SU-DHL-6 (cell line): ENCODE measurements at regions not wholly inside any gene's neighbourhood (a gene's known extent, or its start where the extent isn't known, plus 50 kb on each side); places are given as distances from the start of the nearest gene placed in this dataset.

ENCODE experiments used
- H2AFZ ChIP-seq: fragments of 200-600 bp; sonication (generic); 2 replicates; pipeline ENCODE4 v1.6.1; 2014; ENCODE audit warnings: low read depth, mild to moderate bottlenecking, moderate library complexity, mixed read lengths, antibody characterized with exemption, low read length; ENCODE audit not compliant: severe bottlenecking
- H3F3A ChIP-seq: fragments of 200-600 bp; shearing (Covaris generic); 2 replicates; pipeline ENCODE4 v1.6.0; 2016; ENCODE audit warnings: antibody characterized with exemption, mild to moderate bottlenecking; ENCODE audit not compliant: insufficient read depth
- H3K27ac ChIP-seq: fragments of 200-600 bp; sonication (generic); 2 replicates; pipeline ENCODE4 v1.5.1; 2016; ENCODE audit warnings: low read depth, mild to moderate bottlenecking, low read length, moderate library complexity, mixed read lengths
- H3K27me3 ChIP-seq: fragments of 200-600 bp; sonication (generic), shearing (Covaris generic); 2 replicates; pipeline ENCODE4 v1.6.0; 2014; ENCODE audit warnings: mild to moderate bottlenecking, low read length
- H3K36me3 ChIP-seq: fragments of 200-600 bp; sonication (generic); 2 replicates; pipeline ENCODE4 v1.6.1; 2014; ENCODE audit warnings: mild to moderate bottlenecking, low read length, mixed read lengths
- H3K4me2 ChIP-seq: fragments of 300-600, 200-600 bp; shearing (Covaris generic), sonication (generic); 2 replicates; pipeline ENCODE4 v1.6.0; 2014; ENCODE audit warnings: low read length, low read depth, mild to moderate bottlenecking; ENCODE audit not compliant: poor library complexity, severe bottlenecking
- H3K4me3 ChIP-seq: fragments of 200-600 bp; sonication (generic); 2 replicates; pipeline ENCODE4 v1.5.1; 2014; ENCODE audit warnings: antibody characterized with exemption, low read length, mild to moderate bottlenecking, mixed read lengths; ENCODE audit not compliant: insufficient read depth, poor library complexity, severe bottlenecking
- H3K79me2 ChIP-seq: fragments of 200-600 bp; sonication (generic); 2 replicates; pipeline ENCODE4 v1.6.1; 2014; ENCODE audit warnings: mild to moderate bottlenecking, low read length, moderate library complexity; ENCODE audit not compliant: insufficient read depth
- H3K9ac ChIP-seq: fragments of 200-600 bp; sonication (generic); 2 replicates; pipeline ENCODE4 v1.7.0; 2014; ENCODE audit warnings: mild to moderate bottlenecking, low read length
- H3K9me2 ChIP-seq: fragments of 200-600 bp; sonication (generic); replicated peaks from 2 replicates; pipeline ENCODE4 v1.6.1; 2014; ENCODE audit warnings: low read length; ENCODE audit not compliant: insufficient read depth
- H3K9me3 ChIP-seq: fragments of 200-600 bp; sonication (generic); 2 replicates; pipeline ENCODE4 v1.6.1; 2014; ENCODE audit warnings: low read length, mixed read lengths; ENCODE audit not compliant: insufficient read depth
- H4K20me1 ChIP-seq: fragments of 200-600 bp; sonication (generic); 2 replicates; pipeline ENCODE4 v1.6.1; 2014; ENCODE audit warnings: low read depth, mild to moderate bottlenecking, antibody characterized with exemption, low read length, moderate library complexity, mixed read lengths
- CTCF ChIP-seq: fragments of 200-600 bp; sonication (generic); IDR thresholded peaks from one replicate; pipeline ENCODE4 v1.5.1; 2017; ENCODE audit warnings: antibody characterized with exemption, mild to moderate bottlenecking, low read length, moderate library complexity; ENCODE audit not compliant: insufficient read depth, poor library complexity, severe bottlenecking
- EZH2phosphoT487 ChIP-seq: fragments of 200-600 bp; sonication (generic), shearing (Covaris generic); conservative IDR thresholded peaks from 2 replicates; pipeline ENCODE4 v1.6.1; 2018; ENCODE audit warnings: mild to moderate bottlenecking, antibody characterized with exemption, low read length, moderate library complexity, mixed read lengths

DNA sequence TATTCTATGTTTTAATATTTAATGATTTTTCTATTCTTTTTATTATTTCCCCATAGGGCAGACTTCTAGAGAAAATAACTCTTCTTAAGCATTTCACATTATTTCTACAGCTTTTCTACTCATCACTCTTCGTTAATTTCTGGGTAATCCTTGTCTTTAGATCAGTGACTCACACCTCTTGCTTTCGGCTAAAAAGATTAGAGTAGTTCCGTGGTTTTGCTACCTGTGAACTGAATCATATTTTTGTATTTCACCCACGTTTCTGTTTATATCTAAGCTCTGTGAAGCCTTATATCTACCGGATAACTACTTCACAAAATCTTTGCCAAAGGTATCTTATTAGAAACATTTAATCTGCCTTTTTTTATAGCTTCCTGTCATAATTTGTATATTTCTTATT lies 685.5 kb upstream of the FSHR start:
- H3K27ac ChIP-seq: no peak overlapping the region
- TF ChIP-seq CTCF: no peak
- no peak for TF ChIP-seq EZH2phosphoT487
- no peak overlapping the region for H2AFZ ChIP-seq
- no peak overlapping the region for H3K4me3 ChIP-seq
- H3F3A ChIP-seq: no peaks in the 10 kb centered on the region
- H3K9ac ChIP-seq: no peak overlapping the region
- no peaks in the 10 kb centered on the region for H3K9me3 ChIP-seq
- no peaks in the 10 kb centered on the region for H3K27me3 ChIP-seq
- H4K20me1 ChIP-seq: no peaks in the 10 kb centered on the region
- H3K4me2 ChIP-seq: no peak overlapping the region
- H3K36me3 ChIP-seq: no peaks in the 10 kb centered on the region
- no peaks in the 10 kb centered on the region for H3K79me2 ChIP-seq
- no peaks in the 10 kb centered on the region for H3K9me2 ChIP-seq

DNA sequence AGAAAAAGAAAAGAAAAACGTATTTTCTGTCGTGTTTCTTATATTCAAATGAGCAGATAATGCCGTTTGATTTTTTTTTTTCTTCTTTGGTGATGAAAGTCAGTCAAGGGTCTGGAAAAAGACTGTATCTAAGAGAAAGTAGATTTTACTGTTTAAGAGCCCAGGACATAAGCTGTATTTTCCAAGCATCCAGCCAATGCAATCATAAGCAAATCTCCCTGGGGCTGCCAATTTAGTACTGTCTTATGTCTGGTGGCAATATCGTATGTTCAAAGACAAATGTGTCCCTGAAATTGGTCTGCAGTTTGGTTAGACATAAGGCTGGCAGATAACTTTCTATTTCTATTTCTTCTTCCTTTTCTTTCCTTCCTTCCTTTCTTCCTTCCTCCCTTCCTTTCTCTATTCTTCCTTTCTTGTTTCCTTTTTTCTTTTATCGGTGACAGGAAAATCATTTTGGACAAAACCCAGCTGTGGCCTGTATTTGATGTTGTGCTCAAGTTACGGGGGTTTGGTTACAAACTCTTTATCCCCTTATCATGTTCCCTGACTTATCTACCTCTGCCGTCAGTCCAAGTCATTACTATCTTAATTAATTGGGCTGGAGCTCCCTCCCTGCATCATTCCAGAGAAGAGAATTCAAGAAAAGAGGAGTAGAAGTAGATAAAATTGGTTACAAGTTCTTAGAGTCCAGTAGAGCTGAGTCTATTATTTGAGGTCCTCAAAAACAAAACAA lies 683.4 kb upstream of the FSHR start:
- no peaks in the 10 kb centered on the region for H4K20me1 ChIP-seq
- no peaks in the 10 kb centered on the region for H3K9me3 ChIP-seq
- no peak overlapping the region for H3K4me3 ChIP-seq
- H3K27me3 ChIP-seq: no peaks in the 10 kb centered on the region
- H3K27ac ChIP-seq: no peak overlapping the region
- no peak overlapping the region for H3K4me2 ChIP-seq
- TF ChIP-seq CTCF: no peak
- no peak for TF ChIP-seq EZH2phosphoT487
- no peaks in the 10 kb centered on the region for H3K9me2 ChIP-seq
- no peak overlapping the region for H2AFZ ChIP-seq
- no peak overlapping the region for H3K9ac ChIP-seq
- no peaks in the 10 kb centered on the region for H3K79me2 ChIP-seq
- no peaks in the 10 kb centered on the region for H3K36me3 ChIP-seq
- no peaks in the 10 kb centered on the region for H3F3A ChIP-seq

DNA sequence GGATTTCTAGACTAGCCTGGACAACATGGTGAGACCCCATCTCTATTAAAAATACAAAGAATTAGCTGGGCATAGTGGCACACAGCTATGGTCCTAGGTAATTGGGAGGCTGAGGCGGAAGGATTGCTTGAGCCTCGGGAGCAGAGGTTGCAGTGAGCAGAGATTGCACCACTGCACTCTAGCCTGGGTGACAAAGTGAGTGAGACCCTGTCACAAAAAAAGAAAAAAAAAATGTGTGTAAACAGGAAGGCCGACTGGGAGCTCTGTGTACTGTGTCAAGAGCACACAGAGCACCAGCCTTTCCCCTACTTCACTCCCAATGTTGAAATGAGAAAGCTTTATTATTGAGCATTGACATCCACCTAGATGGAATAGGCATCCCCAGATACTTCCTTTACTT lies 681.7 kb upstream of the FSHR start:
- Histone ChIP-seq H3K4me3 (no peak overlapping the region), H3K36me3 (no peaks in the 10 kb centered on the region), H3K27ac (no peak overlapping the region), H3K4me2 (no peak overlapping the region), H3K9ac (no peak overlapping the region), H2AFZ (no peak overlapping the region), H3F3A (no peaks in the 10 kb centered on the region), H3K79me2 (no peaks in the 10 kb centered on the region), H4K20me1 (no peaks in the 10 kb centered on the region), H3K9me3 (no peaks in the 10 kb centered on the region), H3K27me3 (no peaks in the 10 kb centered on the region), H3K9me2 (no peaks in the 10 kb centered on the region)
- TF ChIP-seq CTCF (no peak), EZH2phosphoT487 (no peak)
